GM12872 (cell line): ENCODE measurements at regions not wholly inside any gene's neighbourhood (a gene's known extent, or its start where the extent isn't known, plus 50 kb on each side); places are given as distances from the start of the nearest gene placed in this dataset.

Experiments used
- CTCF ChIP-seq: IDR thresholded peaks from 3 replicates; pipeline ENCODE4 v1.5.1; 2011; ENCODE audit warnings: low read depth, mild to moderate bottlenecking, low read length, moderate library complexity; ENCODE audit not compliant: insufficient read depth

- TF ChIP-seq CTCF = no peak
Measured at GRCh38 chr18:42574871-42575270, 540.6 kb downstream of the RIT2 start.

- no peak for TF ChIP-seq CTCF
Measured at GRCh38 chr18:42576124-42576523, 539.4 kb downstream of the RIT2 start.

DNA sequence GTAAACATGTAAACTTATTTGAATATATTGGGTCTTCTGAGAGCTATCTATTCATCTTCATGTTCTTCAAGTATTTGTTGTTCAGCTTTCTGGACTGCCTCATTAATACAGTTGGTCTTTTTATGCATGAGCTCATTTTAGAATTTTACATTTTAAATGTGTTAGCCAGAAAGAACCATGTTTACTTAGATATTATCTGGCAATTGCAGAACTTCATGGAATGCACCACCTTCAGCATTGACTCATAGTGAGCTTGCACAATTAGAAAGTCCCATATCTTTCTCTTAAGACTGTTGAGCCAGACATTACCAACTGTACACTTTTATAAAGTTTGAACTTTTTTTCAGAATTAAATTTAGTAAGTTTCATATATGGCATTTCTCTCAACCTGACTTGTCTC, 536.7 kb downstream of the RIT2 start:
- TF ChIP-seq CTCF = no peak

DNA sequence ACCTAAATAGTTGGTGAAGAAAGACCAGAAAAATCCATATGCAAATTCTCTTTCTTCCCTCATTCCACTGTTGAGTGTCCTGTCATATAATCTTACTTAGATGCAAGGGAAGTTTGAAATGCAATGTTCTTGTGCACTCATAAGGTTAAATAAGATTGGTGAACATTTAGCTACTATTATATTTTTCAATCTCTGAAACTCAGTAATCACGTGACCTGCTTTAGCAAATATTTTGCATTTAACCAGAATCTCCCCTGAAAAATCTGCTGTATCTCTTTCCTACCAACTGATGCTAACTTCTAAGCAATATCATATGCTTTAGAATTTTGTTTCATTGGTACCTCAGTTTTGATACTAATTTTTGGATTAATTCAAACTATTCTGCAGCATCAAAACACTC, 533.2 kb downstream of the RIT2 start:
- TF ChIP-seq CTCF = no peak

- no peak for TF ChIP-seq CTCF
Measured at GRCh38 chr18:42583283-42583731, 532.2 kb downstream of the RIT2 start.

DNA sequence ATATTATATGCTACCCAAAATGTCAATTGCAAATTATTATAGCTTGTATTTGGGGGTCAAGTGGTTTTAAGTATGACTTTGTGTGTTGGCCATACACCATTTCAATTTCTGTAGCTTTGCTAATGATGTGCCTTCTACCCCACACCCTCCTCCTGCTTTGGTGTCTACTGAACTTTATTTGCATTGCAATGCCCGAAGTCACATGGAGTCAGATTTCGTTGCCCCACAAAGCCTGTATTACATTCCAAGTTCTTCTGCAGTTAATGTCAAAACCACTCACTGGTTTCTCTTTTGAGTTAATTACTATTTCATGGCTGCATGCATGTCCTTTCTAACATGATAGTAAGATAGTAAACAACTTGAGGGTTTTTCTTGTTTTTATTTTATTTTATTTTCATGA, 528.9 kb downstream of the RIT2 start:
- TF ChIP-seq CTCF = no peak

DNA sequence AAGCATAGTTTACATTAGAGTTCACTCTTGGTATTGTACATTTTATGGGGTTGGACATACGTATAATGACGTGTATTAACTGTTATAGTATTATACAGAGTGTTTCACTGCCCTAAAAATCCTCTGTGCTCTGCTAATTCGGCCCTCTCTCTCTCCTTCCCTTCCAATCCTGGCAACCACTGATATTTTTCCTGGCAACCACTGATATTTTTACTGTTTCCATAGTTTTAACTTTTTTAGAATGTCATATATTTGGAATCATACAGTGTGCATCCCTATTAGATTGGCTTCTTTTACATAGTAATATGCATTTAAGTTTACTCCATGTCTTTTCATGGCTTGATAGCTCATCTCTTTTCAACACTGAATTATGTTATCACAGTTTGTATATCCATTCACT, 526.7 kb downstream of the RIT2 start:
- TF ChIP-seq CTCF = no peak

GRCh38 chr18:42604820-42605219, 510.7 kb downstream of the RIT2 start:
- TF ChIP-seq CTCF = no peak
